Pancreas (tissue), 10 donors: ENCODE measurements at regions not wholly inside any gene's neighbourhood (a gene's known extent, or its start where the extent isn't known, plus 50 kb on each side); places are given as distances from the start of the nearest gene placed in this dataset.

Experiments used
- ATAC-seq, 4 donors: fragments of 200-7000 bp; cut with Tn5 transposase; one replicate each; pipeline versions ENCODE4 v1.8.0 to v1.9.1; 2020; ENCODE audit warnings: mild to moderate bottlenecking in 4 of 4, moderate library complexity in 4 of 4
- DNase-seq, 6 donors: peaks; one replicate each; pipeline ENCODE4 v3.0.0-alpha.2; 2020
- FAIRE-seq: peaks from 2 replicates; lab custom pipeline; 2012; peaks lifted over from hg19 to GRCh38; lab: Jason Lieb, UNC
- H3K27ac ChIP-seq, 4 donors: fragments of 200-600 bp; sonication (generic); 1 replicate in 3 of 4; 2 replicates in 1 of 4; pipeline versions ENCODE4 v1.5.0 to v1.8.0; 2020
- H3K27me3 ChIP-seq, 4 donors: fragments of 200-600 bp; one replicate each; pipeline ENCODE4 v1.8.0; 2021
- H3K36me3 ChIP-seq, 3 donors: fragments of 200-600 bp; sonication (generic) in 1 of 3; one replicate each; pipeline versions ENCODE4 v1.5.0 to v1.8.0; 2020 to 2021
- H3K4me1 ChIP-seq, 3 donors: fragments of 200-600 bp; one replicate each; pipeline ENCODE4 v1.8.0; 2021
- H3K4me3 ChIP-seq, 4 donors: fragments of 200-600 bp; sonication (generic) in 2 of 4; one replicate each; pipeline versions ENCODE4 v1.5.0 to v1.8.0; 2020 to 2021
- H3K9me3 ChIP-seq, 4 donors: fragments of 200-600 bp; one replicate each; pipeline ENCODE4 v1.8.0; 2021
- CTCF ChIP-seq, 4 donors: fragments of 200-600 bp; sonication (generic) in 3 of 4; IDR thresholded peaks; one replicate each; pipeline versions ENCODE4 v1.5.0 to v1.8.0; 2021; ENCODE audit warnings: antibody characterized with exemption in 4 of 4
- WGBS, 2 donors: extraction: QIAGEN DNeasy Blood & Tissue Kit; methylation state at CpG; one replicate each; pipeline ENCODE4 v1.1.7; 2013; 5-methylcytosine and 5-hydroxymethylcytosine counted together
- intact Hi-C, 3 donors: fragments of 100-400 bp; cut with DNase I; formaldehyde crosslinking; loops; one replicate each; pipeline versions ENCODE4 v1.11.1 to v1.14.2; 2022
- microRNA-seq, 2 donors: library from miRNA; unstranded; fragments of <30 nt; microRNA quantifications; one replicate each; pipeline versions ENCODE4 to v1.1.0, GENCODE V29; 2019 to 2020
- donor health status: healthy with polysubstance abuse.
- donor health status: DM: no; HTN: no; CAD: no; lungs with moderate emphysema.
- donor health status: DM: no; HTN: no; CAD: no.
- donor health status: control.
- donor health status: control.
- donor health status: Bipolar disorder and iron deficiency.
- donor health status: DM: yes; HTN: yes; CAD: no.
- donor health status: DM: no; HTN: no; CAD: no.
- donor health status: DM: no; HTN: no; CAD: no.
- donor health status: DM: yes; HTN: yes; CAD: no.

GRCh38 chr1:65090406-65090805 lies 57.6 kb upstream of the AK4 start:
- no peak for TF ChIP-seq CTCF (IDR thresholded peaks at IDR 0.05)
- no peaks in the 10 kb centered on the region for H3K4me1 ChIP-seq
- H3K9me3 ChIP-seq, result no peaks in the 10 kb centered on the region
- no peaks in the 10 kb centered on the region for H3K27me3 ChIP-seq
- H3K4me3 ChIP-seq, result no peak overlapping the region
- 35 to 46% methylated on average over 4 of the region's 4 CpGs for WGBS, 2 donors
- H3K27ac ChIP-seq, result no peak overlapping the region
- no peaks in the 10 kb centered on the region for H3K36me3 ChIP-seq
- intact Hi-C loops, result no loop called here
- FAIRE-seq (no peak), DNase-seq (no peak), ATAC-seq (no peak)

GRCh38 chr1:65092691-65093090 lies 55.3 kb upstream of the AK4 start:
- no peak overlapping the region for H3K27ac ChIP-seq
- 89 to 97% methylated on average over 2 of the region's 2 CpGs for WGBS, 2 donors
- H3K9me3 ChIP-seq, result no peaks in the 10 kb centered on the region
- FAIRE-seq (no peak), DNase-seq (no peak), ATAC-seq (no peak)
- no peaks in the 10 kb centered on the region for H3K4me1 ChIP-seq
- no peak overlapping the region for H3K4me3 ChIP-seq
- intact Hi-C loops, result no loop called here
- H3K36me3 ChIP-seq, result no peaks in the 10 kb centered on the region
- no peak for TF ChIP-seq CTCF (IDR thresholded peaks at IDR 0.05)
- no peaks in the 10 kb centered on the region for H3K27me3 ChIP-seq

GRCh38 chr1:65097076-65097475 lies 50.9 kb upstream of the AK4 start:
- H3K4me3 ChIP-seq, result no peak overlapping the region
- WGBS, 2 donors, result 83 to 89% methylated on average over 2 of the region's 2 CpGs

More at GRCh38 chr1:65097076-65097475, 50.9 kb upstream of the AK4 start:
- DNase-seq (no peak), FAIRE-seq (no peak), ATAC-seq (no peak)
- no peaks in the 10 kb centered on the region for H3K27me3 ChIP-seq
- H3K4me1 ChIP-seq, result no peaks in the 10 kb centered on the region
- no peaks in the 10 kb centered on the region for H3K9me3 ChIP-seq
- no peaks in the 10 kb centered on the region for H3K36me3 ChIP-seq
- H3K27ac ChIP-seq, result no peak overlapping the region
- TF ChIP-seq CTCF (IDR thresholded peaks at IDR 0.05), result no peak
- intact Hi-C loops, result no loop called here

Small RNA genes in the stretch of these regions (microRNA-seq; reads per million reads assigned to microRNA genes)
- gene MIR101-1, result 8.0 to 79.6 reads per million in 2 donors
- 0 reads per million in 2 donors for gene MIR3671
